ENCODE measurements at regions not wholly inside any gene's neighbourhood (a gene's known extent, or its start where the extent isn't known, plus 50 kb on each side); places are given as distances from the start of the nearest gene placed in this dataset.

DNA sequence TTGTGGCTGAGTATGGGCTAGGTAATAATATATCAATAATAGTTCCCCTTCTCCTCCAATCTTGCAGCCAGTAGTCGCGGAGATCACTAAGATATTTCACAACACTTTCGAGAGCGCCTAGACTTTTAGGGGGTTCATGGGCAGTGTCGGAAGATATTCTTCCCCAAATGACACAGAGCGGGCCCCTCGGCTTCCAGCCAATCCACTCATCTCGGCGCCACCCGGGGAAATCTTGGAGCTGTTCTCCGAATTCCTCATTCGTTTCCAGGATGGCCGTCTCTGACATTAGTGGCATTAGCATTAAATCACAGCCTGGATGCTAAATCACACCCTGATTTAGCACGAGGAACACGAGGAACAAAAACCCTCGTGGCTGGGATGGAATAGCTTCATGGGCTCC, 437.7 kb downstream of the ZNF516 start:
- TF ChIP-seq REST (IDR thresholded peaks at IDR 0.05; ENCODE audit: insufficient replicate concordance, low read depth) (no peak), SPI1 (IDR thresholded peaks at IDR 0.05; ENCODE audit: borderline replicate concordance, low read depth) (no peak), POLR2AphosphoS5 (IDR thresholded peaks at IDR 0.05; ENCODE audit: low read depth) (no peak), GABPA (IDR thresholded peaks at IDR 0.05; ENCODE audit: low read depth) (no peak)
- TF ChIP-seq, protein P1, sequence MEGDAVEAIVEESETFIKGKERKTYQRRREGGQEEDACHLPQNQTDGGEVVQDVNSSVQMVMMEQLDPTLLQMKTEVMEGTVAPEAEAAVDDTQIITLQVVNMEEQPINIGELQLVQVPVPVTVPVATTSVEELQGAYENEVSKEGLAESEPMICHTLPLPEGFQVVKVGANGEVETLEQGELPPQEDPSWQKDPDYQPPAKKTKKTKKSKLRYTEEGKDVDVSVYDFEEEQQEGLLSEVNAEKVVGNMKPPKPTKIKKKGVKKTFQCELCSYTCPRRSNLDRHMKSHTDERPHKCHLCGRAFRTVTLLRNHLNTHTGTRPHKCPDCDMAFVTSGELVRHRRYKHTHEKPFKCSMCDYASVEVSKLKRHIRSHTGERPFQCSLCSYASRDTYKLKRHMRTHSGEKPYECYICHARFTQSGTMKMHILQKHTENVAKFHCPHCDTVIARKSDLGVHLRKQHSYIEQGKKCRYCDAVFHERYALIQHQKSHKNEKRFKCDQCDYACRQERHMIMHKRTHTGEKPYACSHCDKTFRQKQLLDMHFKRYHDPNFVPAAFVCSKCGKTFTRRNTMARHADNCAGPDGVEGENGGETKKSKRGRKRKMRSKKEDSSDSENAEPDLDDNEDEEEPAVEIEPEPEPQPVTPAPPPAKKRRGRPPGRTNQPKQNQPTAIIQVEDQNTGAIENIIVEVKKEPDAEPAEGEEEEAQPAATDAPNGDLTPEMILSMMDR (IDR thresholded peaks at IDR 0.05; ENCODE audit: insufficient read depth, low read length), result no peak
- H3K27ac ChIP-seq (replicated peaks), result no peak overlapping the region
- H3K27me3 ChIP-seq (ENCODE audit: insufficient read depth, poor library complexity, severe bottlenecking), result peaks cover 26% of the 10 kb centered on the region
- no peak overlapping the region for H3K4me3 ChIP-seq (replicated peaks; ENCODE audit: insufficient read depth, low read length)
- no peak for DNase-seq (ENCODE audit: low read depth in 1 of 2, low spot score in 1 of 2)

DNA sequence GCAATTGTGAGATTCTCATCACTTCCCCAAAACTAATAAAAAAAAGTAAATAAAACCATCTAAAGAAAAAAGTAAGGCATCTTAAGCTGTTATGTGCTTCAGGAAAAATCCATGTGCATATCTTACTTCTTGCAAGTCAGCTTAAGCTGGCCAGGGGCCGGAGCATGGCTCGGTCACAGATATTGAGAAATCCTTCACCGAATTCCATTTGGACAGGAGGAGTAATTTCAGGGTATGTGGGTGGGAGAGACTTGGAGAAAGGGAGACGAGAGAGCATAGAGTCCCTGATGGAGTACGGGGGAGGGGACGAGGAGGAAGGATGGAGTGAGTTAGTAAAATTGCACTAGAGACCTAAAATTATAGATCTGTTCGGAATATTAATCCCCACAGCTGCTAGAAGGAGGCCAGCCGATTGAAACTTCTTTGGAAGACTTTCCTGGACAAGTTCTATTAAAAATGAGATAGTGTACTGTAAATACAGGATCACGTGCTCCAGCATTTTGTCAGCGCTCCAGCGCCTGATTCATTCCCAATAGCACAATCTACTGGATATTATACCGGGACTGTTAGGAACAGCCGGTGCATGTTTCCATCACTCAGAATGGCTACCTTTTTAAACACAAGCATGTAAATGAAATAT, 438.5 kb downstream of the ZNF516 start:
- no peak for DNase-seq (ENCODE audit: low read depth in 1 of 2, low spot score in 1 of 2)
- H3K4me3 ChIP-seq (replicated peaks; ENCODE audit: insufficient read depth, low read length), result no peak overlapping the region
- peaks cover 26% of the 10 kb centered on the region for H3K27me3 ChIP-seq (ENCODE audit: insufficient read depth, poor library complexity, severe bottlenecking)
- TF ChIP-seq GABPA (IDR thresholded peaks at IDR 0.05; ENCODE audit: low read depth) (no peak), POLR2AphosphoS5 (IDR thresholded peaks at IDR 0.05; ENCODE audit: low read depth) (no peak), SPI1 (IDR thresholded peaks at IDR 0.05; ENCODE audit: borderline replicate concordance, low read depth) (no peak), REST (IDR thresholded peaks at IDR 0.05; ENCODE audit: insufficient replicate concordance, low read depth) (no peak)
- TF ChIP-seq, protein P1 (IDR thresholded peaks at IDR 0.05; ENCODE audit: insufficient read depth, low read length), result no peak
- H3K27ac ChIP-seq (replicated peaks), result no peak overlapping the region

DNA sequence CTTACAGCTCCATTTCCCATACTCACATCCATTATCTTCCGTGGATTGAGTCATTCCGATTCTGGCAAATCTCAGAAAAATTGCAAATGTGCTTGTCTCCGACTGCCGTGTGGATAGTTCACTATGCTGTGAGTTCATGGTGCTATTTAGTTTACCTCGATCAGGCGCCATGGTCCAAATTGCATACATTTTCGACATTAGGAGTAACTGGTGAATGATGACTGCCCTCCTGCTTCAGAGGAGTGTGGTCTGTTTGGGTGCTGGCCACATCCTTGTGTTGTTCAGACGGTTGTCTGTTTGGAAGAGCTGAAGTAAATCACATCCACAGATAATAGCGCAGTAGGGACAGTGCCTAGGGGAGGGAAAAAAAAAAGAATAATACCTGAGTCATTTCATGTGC, 439.5 kb downstream of the ZNF516 start:
- peaks cover 26% of the 10 kb centered on the region for H3K27me3 ChIP-seq (ENCODE audit: insufficient read depth, poor library complexity, severe bottlenecking)
- H3K27ac ChIP-seq (replicated peaks), result no peak overlapping the region
- H3K4me3 ChIP-seq (replicated peaks; ENCODE audit: insufficient read depth, low read length), result no peak overlapping the region
- TF ChIP-seq, protein P1 (IDR thresholded peaks at IDR 0.05; ENCODE audit: insufficient read depth, low read length), result no peak
- TF ChIP-seq SPI1 (IDR thresholded peaks at IDR 0.05; ENCODE audit: borderline replicate concordance, low read depth), result no peak
- no peak for DNase-seq (ENCODE audit: low read depth in 1 of 2, low spot score in 1 of 2)

DNA sequence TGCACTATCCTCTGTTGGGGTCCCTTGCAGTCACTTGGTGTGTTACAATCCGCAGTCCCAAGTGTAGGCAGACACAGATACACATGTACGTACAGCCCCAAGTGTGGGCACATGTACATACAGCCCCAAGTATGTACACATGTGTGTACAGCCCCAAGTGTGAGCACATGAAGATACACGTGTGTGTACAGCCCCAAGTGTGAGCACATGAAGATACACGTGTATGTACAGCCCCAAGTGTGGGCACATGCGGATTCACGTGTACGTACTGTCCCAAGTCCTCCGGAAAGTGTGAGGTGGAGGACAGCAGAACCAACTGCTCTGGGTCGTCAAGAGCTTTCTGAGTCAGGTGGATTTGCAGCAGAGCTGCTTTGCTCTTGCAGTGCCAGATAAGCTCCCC, 440.0 kb downstream of the ZNF516 start:
- no peak for DNase-seq (ENCODE audit: low read depth in 1 of 2, low spot score in 1 of 2)
- Histone ChIP-seq H3K27ac (replicated peaks) (no peak overlapping the region), H3K4me3 (replicated peaks; ENCODE audit: insufficient read depth, low read length) (no peak overlapping the region), H3K27me3 (ENCODE audit: insufficient read depth, poor library complexity, severe bottlenecking) (peaks cover 26% of the 10 kb centered on the region)
- TF ChIP-seq, protein P1 (IDR thresholded peaks at IDR 0.05; ENCODE audit: insufficient read depth, low read length), result no peak
- TF ChIP-seq REST (IDR thresholded peaks at IDR 0.05; ENCODE audit: insufficient replicate concordance, low read depth) (no peak), POLR2AphosphoS5 (IDR thresholded peaks at IDR 0.05; ENCODE audit: low read depth) (no peak), GABPA (IDR thresholded peaks at IDR 0.05; ENCODE audit: low read depth) (no peak), SPI1 (IDR thresholded peaks at IDR 0.05; ENCODE audit: borderline replicate concordance, low read depth) (no peak)

Data from HL-60 (cell line).